ENCODE measurements at regions not wholly inside any gene's neighbourhood (a gene's known extent, or its start where the extent isn't known, plus 50 kb on each side); places are given as distances from the start of the nearest gene placed in this dataset.

DNA sequence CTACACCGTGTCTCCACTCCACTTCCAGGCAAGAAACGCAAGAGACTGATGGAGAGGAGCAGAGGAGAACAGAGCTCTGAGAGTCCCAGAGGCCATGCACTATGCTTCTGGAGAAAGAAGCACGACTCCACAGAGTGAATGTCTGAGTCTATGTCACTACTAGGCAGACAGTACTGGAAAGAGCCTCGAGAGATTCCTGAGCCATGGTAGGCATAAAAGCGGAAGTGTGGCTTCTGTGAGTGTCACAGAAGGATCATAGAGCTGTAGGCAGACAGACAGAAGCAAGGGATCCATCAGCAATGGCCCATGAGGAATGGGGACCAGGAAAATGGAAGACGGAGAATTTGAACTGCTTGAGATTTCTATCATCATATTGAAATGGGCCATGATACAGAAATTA, 542.6 kb downstream of the ZEB2 start:
- TF ChIP-seq, protein P1, sequence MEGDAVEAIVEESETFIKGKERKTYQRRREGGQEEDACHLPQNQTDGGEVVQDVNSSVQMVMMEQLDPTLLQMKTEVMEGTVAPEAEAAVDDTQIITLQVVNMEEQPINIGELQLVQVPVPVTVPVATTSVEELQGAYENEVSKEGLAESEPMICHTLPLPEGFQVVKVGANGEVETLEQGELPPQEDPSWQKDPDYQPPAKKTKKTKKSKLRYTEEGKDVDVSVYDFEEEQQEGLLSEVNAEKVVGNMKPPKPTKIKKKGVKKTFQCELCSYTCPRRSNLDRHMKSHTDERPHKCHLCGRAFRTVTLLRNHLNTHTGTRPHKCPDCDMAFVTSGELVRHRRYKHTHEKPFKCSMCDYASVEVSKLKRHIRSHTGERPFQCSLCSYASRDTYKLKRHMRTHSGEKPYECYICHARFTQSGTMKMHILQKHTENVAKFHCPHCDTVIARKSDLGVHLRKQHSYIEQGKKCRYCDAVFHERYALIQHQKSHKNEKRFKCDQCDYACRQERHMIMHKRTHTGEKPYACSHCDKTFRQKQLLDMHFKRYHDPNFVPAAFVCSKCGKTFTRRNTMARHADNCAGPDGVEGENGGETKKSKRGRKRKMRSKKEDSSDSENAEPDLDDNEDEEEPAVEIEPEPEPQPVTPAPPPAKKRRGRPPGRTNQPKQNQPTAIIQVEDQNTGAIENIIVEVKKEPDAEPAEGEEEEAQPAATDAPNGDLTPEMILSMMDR (IDR thresholded peaks at IDR 0.05), result no peak
- no peak for TF ChIP-seq POLR2A (IDR thresholded peaks at IDR 0.05)

Measured in uterus (tissue), 2 donors.